NCI-H2029 treated with DMSO at 0.1 percent for 48 hours (cell line): ENCODE measurements at regions not wholly inside any gene's neighbourhood (a gene's known extent, or its start where the extent isn't known, plus 50 kb on each side); places are given as distances from the start of the nearest gene placed in this dataset.
"Not testable (repeated sequence)": the region's sequence is repeated elsewhere in the genome, so short reads cannot be mapped to it uniquely, and the experiment has no call there.

Experiments
- DNase-seq: peaks from one replicate; lab custom pipeline; 2025; lab: John Stamatoyannopoulos, UW

GRCh38 chr12:75868501-75868900 lies 163.1 kb downstream of the PHLDA1 start:
- peak; percentile 39 for DNase-seq

- no peak for DNase-seq
Observed at GRCh38 chr12:75865315-75865714, 166.3 kb downstream of the PHLDA1 start.

- no peak for DNase-seq
Observed at GRCh38 chr12:75864161-75864560, 167.4 kb downstream of the PHLDA1 start.

- no peak for DNase-seq
Observed at GRCh38 chr12:75863533-75863932, 168.0 kb downstream of the PHLDA1 start.

- DNase-seq: no peak
Observed at GRCh38 chr12:75862692-75863471, 168.7 kb downstream of the PHLDA1 start.

GRCh38 chr12:75859868-75860267 lies 171.7 kb downstream of the PHLDA1 start:
- DNase-seq: no peak

- no peak for DNase-seq
Observed at GRCh38 chr12:75856235-75856634, 175.3 kb downstream of the PHLDA1 start.

- no peak for DNase-seq
Observed at GRCh38 chr12:75855360-75855759, 176.2 kb downstream of the PHLDA1 start.

GRCh38 chr12:75854681-75855309 lies 176.8 kb downstream of the PHLDA1 start:
- no peak for DNase-seq

GRCh38 chr12:75854137-75854536 lies 177.4 kb downstream of the PHLDA1 start:
- DNase-seq: not testable (repeated sequence)

GRCh38 chr12:75853626-75854025 lies 177.9 kb downstream of the PHLDA1 start:
- DNase-seq: no peak

GRCh38 chr12:75852956-75853355 lies 178.6 kb downstream of the PHLDA1 start:
- no peak for DNase-seq

GRCh38 chr12:75852143-75852542 lies 179.4 kb downstream of the PHLDA1 start:
- no peak for DNase-seq

GRCh38 chr12:75850721-75851462 lies 180.7 kb downstream of the PHLDA1 start:
- no peak for DNase-seq

GRCh38 chr12:75848961-75849360 lies 182.6 kb downstream of the PHLDA1 start:
- DNase-seq: no peak

GRCh38 chr12:75848431-75848925 lies 183.1 kb downstream of the PHLDA1 start:
- DNase-seq: no peak

- DNase-seq: no peak
Observed at GRCh38 chr12:75846102-75846501, 185.5 kb downstream of the PHLDA1 start.

- DNase-seq: no peak
Observed at GRCh38 chr12:75844985-75845384, 186.6 kb downstream of the PHLDA1 start.

GRCh38 chr12:75844049-75844770 lies 187.4 kb downstream of the PHLDA1 start:
- DNase-seq: no peak

- no peak for DNase-seq
Observed at GRCh38 chr12:75842090-75842489, 189.5 kb downstream of the PHLDA1 start.

- DNase-seq: no peak
Observed at GRCh38 chr12:75840994-75841355, 190.6 kb downstream of the PHLDA1 start.

GRCh38 chr12:75838309-75838708 lies 193.3 kb downstream of the PHLDA1 start:
- no peak for DNase-seq
